IMR-90 (cell line): ENCODE measurements at regions not wholly inside any gene's neighbourhood (a gene's known extent, or its start where the extent isn't known, plus 50 kb on each side); places are given as distances from the start of the nearest gene placed in this dataset.
"Not testable (repeated sequence)": the region's sequence is repeated elsewhere in the genome, so short reads cannot be mapped to it uniquely, and the experiment has no call there.

Experiments
- ATAC-seq: fragments of 200-7000 bp; cut with Tn5 transposase; 2 replicates; pipeline ENCODE4 v1.9.1; 2020; ENCODE audit warnings: low read depth, mild to moderate bottlenecking, moderate library complexity
- BruUV-seq: library from RNA; stranded (reverse); fragments of 400-500 nt; replicated peaks from 2 replicates; lab custom pipeline; 2021; lab: Mats Ljungman, UMichigan
- CTCF ChIA-PET: fragments of 300-600 bp; formaldehyde crosslinking; extraction: SDS; loops from one replicate; lab custom pipeline; 2021; ENCODE audit warnings: antibody characterized with exemption; lab: Yijun Ruan, JAX
- POLR2A ChIA-PET: fragments of 300-600 bp; sonication (Branson Sonifier 250); formaldehyde crosslinking; loops from one replicate; lab custom pipeline; 2022; ENCODE audit warnings: antibody characterized with exemption; ENCODE audit not compliant: unreplicated experiment; lab: Charles Lee
- DNase-seq: peaks from one replicate; pipeline ENCODE4 v3.0.0; 2013
- H2AFZ ChIP-seq: replicated peaks from 2 replicates; pipeline ENCODE3; 2013; ENCODE audit warnings: low read length, mild to moderate bottlenecking; ENCODE audit not compliant: poor library complexity
- H2AK5ac ChIP-seq: 2 replicates; pipeline ENCODE4 v1.6.1; 2013; ENCODE audit warnings: low read depth, low read length, inconsistent platforms
- H2AK9ac ChIP-seq: replicated peaks from 2 replicates; pipeline ENCODE3; 2013; ENCODE audit warnings: mild to moderate bottlenecking, low read depth, low read length, moderate library complexity; ENCODE audit not compliant: poor library complexity
- H2BK120ac ChIP-seq: 2 replicates; pipeline ENCODE4 v1.6.1; 2013; ENCODE audit warnings: low read depth, low read length, inconsistent platforms
- H2BK15ac ChIP-seq: 3 replicates; pipeline ENCODE4 v1.6.1; 2013; ENCODE audit warnings: low read depth, low read length, inconsistent platforms
- H2BK20ac ChIP-seq: 2 replicates; pipeline ENCODE4 v1.6.1; 2013; ENCODE audit warnings: low read depth, mild to moderate bottlenecking, inconsistent platforms, low read length, moderate library complexity
- H2BK5ac ChIP-seq: 2 replicates; pipeline ENCODE4 v1.6.1; 2013; ENCODE audit warnings: mild to moderate bottlenecking, low read depth, low read length, inconsistent platforms; ENCODE audit not compliant: poor library complexity, severe bottlenecking
- H3K14ac ChIP-seq: replicated peaks from 2 replicates; pipeline ENCODE4 v1.6.1; 2013; ENCODE audit warnings: low read depth, low read length, inconsistent platforms
- H3K18ac ChIP-seq: 2 replicates; pipeline ENCODE4 v1.6.1; 2013; ENCODE audit warnings: low read depth, low read length, control low read depth
- H3K23ac ChIP-seq: 2 replicates; pipeline ENCODE4 v1.6.1; 2013; ENCODE audit warnings: low read depth, low read length, inconsistent platforms
- H3K27ac ChIP-seq: 2 replicates; pipeline ENCODE4 v1.5.1; 2013; ENCODE audit warnings: mild to moderate bottlenecking, control low read depth, low read length; ENCODE audit not compliant: insufficient read depth
- H3K27me3 ChIP-seq: 2 replicates; pipeline ENCODE4 v1.6.1; 2013; ENCODE audit warnings: low read length; ENCODE audit not compliant: control insufficient read depth, insufficient read depth
- H3K36me3 ChIP-seq: 2 replicates; pipeline ENCODE4 v1.6.1; 2013; ENCODE audit warnings: low read length, mixed read lengths; ENCODE audit not compliant: control insufficient read depth, insufficient read depth
- H3K4ac ChIP-seq: 2 replicates; pipeline ENCODE4 v1.6.1; 2013; ENCODE audit warnings: low read depth, low read length, inconsistent platforms
- H3K4me1 ChIP-seq: 2 replicates; pipeline ENCODE4 v1.6.1; 2013; ENCODE audit warnings: low read length, mixed read lengths; ENCODE audit not compliant: control insufficient read depth, insufficient read depth
- H3K4me2 ChIP-seq: 2 replicates; pipeline ENCODE4 v1.6.1; 2013; ENCODE audit warnings: low read depth, mild to moderate bottlenecking, control low read depth, low read length, moderate library complexity
- H3K4me3 ChIP-seq: 2 replicates; pipeline ENCODE4 v1.5.1; 2013; ENCODE audit warnings: low read depth, mild to moderate bottlenecking, control low read depth, low read length, moderate library complexity; ENCODE audit not compliant: insufficient read depth
- H3K56ac ChIP-seq: 2 replicates; pipeline ENCODE4 v1.6.1; 2013; ENCODE audit warnings: low read length, inconsistent platforms; ENCODE audit not compliant: insufficient read depth; ENCODE audit errors: extremely low read depth
- H3K79me1 ChIP-seq, 2 experiments: 2 replicates each; pipeline ENCODE4 v1.6.1; 2013; ENCODE audit warnings: low read length in 2 of 2, inconsistent platforms in 1 of 2, low read depth in 1 of 2
- H3K9ac ChIP-seq: 2 replicates; pipeline ENCODE4 v1.6.1; 2013; ENCODE audit warnings: low read depth, low read length, control low read depth
- H3K9me1 ChIP-seq: 2 replicates; pipeline ENCODE4 v1.6.1; 2013; ENCODE audit warnings: low read length, inconsistent platforms; ENCODE audit not compliant: insufficient read depth
- H3K9me3 ChIP-seq: 2 replicates; pipeline ENCODE4 v1.6.1; 2013; ENCODE audit warnings: low read length; ENCODE audit not compliant: control insufficient read depth, insufficient read depth
- H4K20me1 ChIP-seq: 2 replicates; pipeline ENCODE4 v1.6.1; 2013; ENCODE audit warnings: low read length, inconsistent platforms; ENCODE audit not compliant: insufficient read depth
- H4K5ac ChIP-seq: 2 replicates; pipeline ENCODE4 v1.6.1; 2013; ENCODE audit warnings: mild to moderate bottlenecking, low read depth, low read length, control low read depth
- H4K8ac ChIP-seq, 2 experiments: 2 replicates each; pipeline ENCODE4 v1.6.1; 2013; ENCODE audit warnings: low read depth in 2 of 2, low read length in 2 of 2, control low read depth in 1 of 2, inconsistent platforms in 1 of 2
- H4K91ac ChIP-seq: 2 replicates; pipeline ENCODE4 v1.6.1; 2013; ENCODE audit warnings: low read depth, low read length, inconsistent platforms; ENCODE audit not compliant: insufficient read depth
- WGBS, 2 experiments: methylation state at CpG; one replicate each; pipeline versions ENCODE4 v1.1.5 to v1.1.7; 2013; ENCODE audit warnings: missing lambda C conversion rate in 2 of 2; ENCODE audit not compliant: insufficient read length in 1 of 2; ENCODE audit errors: extremely low coverage in 2 of 2; 5-methylcytosine and 5-hydroxymethylcytosine counted together
- dilution Hi-C: fragments of 300-500 bp; cut with HindIII; formaldehyde crosslinking; loops from one replicate; pipeline ENCODE4 v1.14.3; 2018; ENCODE audit warnings: low sequenced_read_pairs; ENCODE audit not compliant: unreplicated experiment
- in situ Hi-C: fragments of 300-500 bp; cut with MboI; formaldehyde crosslinking; loops from 3 replicates; pipeline ENCODE4 v1.14.3; 2019; ENCODE audit warnings: low sequenced_read_pairs, inconsistent platforms, mixed read lengths
- intact Hi-C: fragments of 100-400 bp; cut with micrococcal nuclease; formaldehyde crosslinking; loops from 2 replicates; pipeline ENCODE4 v1.10.0; 2022

- H2AK5ac ChIP-seq, H4K91ac ChIP-seq, H2BK20ac ChIP-seq, H3K9me1 ChIP-seq, DNase-seq, H3K79me1 ChIP-seq, H2AK9ac ChIP-seq, H4K5ac ChIP-seq, H3K4ac ChIP-seq, H2BK15ac ChIP-seq, H4K20me1 ChIP-seq, H3K9me3 ChIP-seq, BruUV-seq, H3K4me3 ChIP-seq, H3K9ac ChIP-seq, dilution Hi-C loops, H2BK120ac ChIP-seq, H2AFZ ChIP-seq, H3K14ac ChIP-seq, H2BK5ac ChIP-seq, H3K56ac ChIP-seq, intact Hi-C loops, H3K27ac ChIP-seq, H3K36me3 ChIP-seq, H3K18ac ChIP-seq, POLR2A ChIA-PET, CTCF ChIA-PET, ATAC-seq, H3K23ac ChIP-seq, H3K4me2 ChIP-seq, H3K4me1 ChIP-seq, H4K8ac ChIP-seq, H3K27me3 ChIP-seq, in situ Hi-C loops: not testable (repeated sequence)
- WGBS, 2 experiments: no CpG with 5 or more reads among the region's 2 CpGs
These were observed 187.0 kb downstream of the TP53TG3F start for GRCh38 chr16:33646386-33646785.

GRCh38 chr16:33655756-33656155 lies 196.3 kb downstream of the TP53TG3F start:
- in situ Hi-C loops, DNase-seq, H3K23ac ChIP-seq, H3K4me2 ChIP-seq, H3K4me1 ChIP-seq, H3K18ac ChIP-seq, ATAC-seq, H2AFZ ChIP-seq, H2BK15ac ChIP-seq, H4K20me1 ChIP-seq, H3K4ac ChIP-seq, intact Hi-C loops, H2AK5ac ChIP-seq, H2AK9ac ChIP-seq, dilution Hi-C loops, H3K56ac ChIP-seq, H4K8ac ChIP-seq, H3K79me1 ChIP-seq, H3K9me3 ChIP-seq, H3K4me3 ChIP-seq, POLR2A ChIA-PET, H2BK120ac ChIP-seq, BruUV-seq, H4K91ac ChIP-seq, H3K9me1 ChIP-seq, H2BK5ac ChIP-seq, CTCF ChIA-PET, H4K5ac ChIP-seq, H3K9ac ChIP-seq, H3K14ac ChIP-seq, H3K27ac ChIP-seq, H3K36me3 ChIP-seq, H2BK20ac ChIP-seq, H3K27me3 ChIP-seq: not testable (repeated sequence)
- WGBS, 2 experiments: no CpG with 5 or more reads among the region's 9 CpGs
